WTC11 (cell line): ENCODE measurements at regions not wholly inside any gene's neighbourhood (a gene's known extent, or its start where the extent isn't known, plus 50 kb on each side); places are given as distances from the start of the nearest gene placed in this dataset.

ENCODE experiments used
- FOXJ3 ChIP-seq: sonication (generic); formaldehyde crosslinking; IDR thresholded peaks from 2 replicates; pipeline ENCODE4 v1.9.0; 2021; ENCODE audit warnings: missing genetic modification reagents, mild to moderate bottlenecking, borderline replicate concordance
- MXD4 ChIP-seq: fragments of 250-450 bp; sonication (Bioruptor Pico); IDR thresholded peaks from 2 replicates; pipeline ENCODE4 v1.8.0; 2021; ENCODE audit warnings: mild to moderate bottlenecking, moderate library complexity, borderline replicate concordance
- NR2C2 ChIP-seq: sonication (generic); formaldehyde crosslinking; IDR thresholded peaks from 2 replicates; pipeline ENCODE4 v1.8.0; 2022; ENCODE audit warnings: mild to moderate bottlenecking, missing genetic modification reagents
- SP1 ChIP-seq: sonication (generic); formaldehyde crosslinking; conservative IDR thresholded peaks from 2 replicates; pipeline ENCODE4 v1.8.1; 2022; ENCODE audit warnings: missing genetic modification reagents
- TF ChIP-seq, protein P1 (sequence below): fragments of 200-600 bp; IDR thresholded peaks from 2 replicates; pipeline ENCODE4 v1.8.0; 2022; ENCODE audit warnings: antibody characterized with exemption
- TF ChIP-seq, protein P2 (sequence below): sonication (generic); formaldehyde crosslinking; IDR thresholded peaks from 2 replicates; pipeline ENCODE4 v1.8.0; 2022; ENCODE audit warnings: mild to moderate bottlenecking, missing genetic modification reagents
- TF ChIP-seq, protein P3 (sequence below): sonication (generic); formaldehyde crosslinking; IDR thresholded peaks from 2 replicates; pipeline ENCODE4 v1.8.0; 2023; ENCODE audit warnings: mild to moderate bottlenecking, missing genetic modification reagents
- TF ChIP-seq, protein P4 (sequence below): sonication (generic); formaldehyde crosslinking; IDR thresholded peaks from 2 replicates; pipeline ENCODE4 v1.8.1; 2023; ENCODE audit warnings: mild to moderate bottlenecking, missing genetic modification reagents
- TF ChIP-seq, protein P5 (sequence below): sonication (generic); formaldehyde crosslinking; IDR thresholded peaks from 2 replicates; pipeline ENCODE4 v1.8.1; 2022; ENCODE audit warnings: low read depth, missing genetic modification reagents, borderline replicate concordance
- TF ChIP-seq, protein P6 (sequence below): sonication (generic); formaldehyde crosslinking; IDR thresholded peaks from 2 replicates; pipeline ENCODE4 v1.8.0; 2022; ENCODE audit warnings: mild to moderate bottlenecking, missing genetic modification reagents
- TF ChIP-seq, protein P7 (sequence below): sonication (generic); formaldehyde crosslinking; IDR thresholded peaks from 2 replicates; pipeline ENCODE4 v1.8.1; 2022; ENCODE audit warnings: missing genetic modification reagents, borderline replicate concordance
- TF ChIP-seq, protein P8 (sequence below): sonication (generic); formaldehyde crosslinking; IDR thresholded peaks from 2 replicates; pipeline ENCODE4 v1.8.0; 2022; ENCODE audit warnings: missing genetic modification reagents
- TF ChIP-seq, protein P9 (sequence below): sonication (generic); formaldehyde crosslinking; IDR thresholded peaks from 2 replicates; pipeline ENCODE4 v1.8.1; 2023; ENCODE audit warnings: mild to moderate bottlenecking, missing genetic modification reagents, moderate library complexity

DNA sequence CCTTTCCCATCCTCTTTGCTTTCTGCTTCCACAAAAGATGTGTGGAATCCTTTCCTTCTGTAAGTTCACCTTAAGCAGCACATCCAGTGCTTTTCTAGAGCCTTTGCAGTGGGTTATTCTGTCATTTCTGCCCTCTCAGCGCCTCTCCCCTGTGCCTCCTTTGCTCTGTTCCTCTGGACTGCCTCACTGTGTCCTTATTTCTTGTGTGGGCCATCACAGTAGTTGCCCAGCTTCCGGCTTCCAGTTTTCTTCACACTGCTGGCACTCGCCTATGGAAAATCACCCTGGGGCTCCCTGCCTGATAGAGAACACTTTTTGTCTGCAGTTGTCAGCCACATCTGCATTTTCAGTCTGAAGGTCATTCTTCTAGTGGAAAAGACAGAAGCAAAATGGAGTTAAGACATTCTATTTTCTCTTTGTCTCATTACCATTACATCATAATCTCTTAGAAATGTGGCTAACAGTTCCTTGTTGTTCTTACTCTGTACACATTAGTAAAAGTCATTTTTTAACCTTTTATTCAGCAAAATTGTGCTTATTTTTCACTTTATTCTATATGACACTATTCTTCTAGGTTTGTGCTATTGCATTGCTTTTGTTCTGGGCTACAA is 64.1 kb upstream of the ZNF608 start:
- TF ChIP-seq, protein P1, sequence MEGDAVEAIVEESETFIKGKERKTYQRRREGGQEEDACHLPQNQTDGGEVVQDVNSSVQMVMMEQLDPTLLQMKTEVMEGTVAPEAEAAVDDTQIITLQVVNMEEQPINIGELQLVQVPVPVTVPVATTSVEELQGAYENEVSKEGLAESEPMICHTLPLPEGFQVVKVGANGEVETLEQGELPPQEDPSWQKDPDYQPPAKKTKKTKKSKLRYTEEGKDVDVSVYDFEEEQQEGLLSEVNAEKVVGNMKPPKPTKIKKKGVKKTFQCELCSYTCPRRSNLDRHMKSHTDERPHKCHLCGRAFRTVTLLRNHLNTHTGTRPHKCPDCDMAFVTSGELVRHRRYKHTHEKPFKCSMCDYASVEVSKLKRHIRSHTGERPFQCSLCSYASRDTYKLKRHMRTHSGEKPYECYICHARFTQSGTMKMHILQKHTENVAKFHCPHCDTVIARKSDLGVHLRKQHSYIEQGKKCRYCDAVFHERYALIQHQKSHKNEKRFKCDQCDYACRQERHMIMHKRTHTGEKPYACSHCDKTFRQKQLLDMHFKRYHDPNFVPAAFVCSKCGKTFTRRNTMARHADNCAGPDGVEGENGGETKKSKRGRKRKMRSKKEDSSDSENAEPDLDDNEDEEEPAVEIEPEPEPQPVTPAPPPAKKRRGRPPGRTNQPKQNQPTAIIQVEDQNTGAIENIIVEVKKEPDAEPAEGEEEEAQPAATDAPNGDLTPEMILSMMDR: no peak
- TF ChIP-seq, protein P2, sequence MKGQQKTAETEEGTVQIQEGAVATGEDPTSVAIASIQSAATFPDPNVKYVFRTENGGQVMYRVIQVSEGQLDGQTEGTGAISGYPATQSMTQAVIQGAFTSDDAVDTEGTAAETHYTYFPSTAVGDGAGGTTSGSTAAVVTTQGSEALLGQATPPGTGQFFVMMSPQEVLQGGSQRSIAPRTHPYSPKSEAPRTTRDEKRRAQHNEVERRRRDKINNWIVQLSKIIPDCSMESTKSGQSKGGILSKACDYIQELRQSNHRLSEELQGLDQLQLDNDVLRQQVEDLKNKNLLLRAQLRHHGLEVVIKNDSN: no peak
- no peak for TF ChIP-seq NR2C2 (CRISPR knock-in tag)
- TF ChIP-seq MXD4 (CRISPR knock-in tag): no peak
- TF ChIP-seq, protein P3, sequence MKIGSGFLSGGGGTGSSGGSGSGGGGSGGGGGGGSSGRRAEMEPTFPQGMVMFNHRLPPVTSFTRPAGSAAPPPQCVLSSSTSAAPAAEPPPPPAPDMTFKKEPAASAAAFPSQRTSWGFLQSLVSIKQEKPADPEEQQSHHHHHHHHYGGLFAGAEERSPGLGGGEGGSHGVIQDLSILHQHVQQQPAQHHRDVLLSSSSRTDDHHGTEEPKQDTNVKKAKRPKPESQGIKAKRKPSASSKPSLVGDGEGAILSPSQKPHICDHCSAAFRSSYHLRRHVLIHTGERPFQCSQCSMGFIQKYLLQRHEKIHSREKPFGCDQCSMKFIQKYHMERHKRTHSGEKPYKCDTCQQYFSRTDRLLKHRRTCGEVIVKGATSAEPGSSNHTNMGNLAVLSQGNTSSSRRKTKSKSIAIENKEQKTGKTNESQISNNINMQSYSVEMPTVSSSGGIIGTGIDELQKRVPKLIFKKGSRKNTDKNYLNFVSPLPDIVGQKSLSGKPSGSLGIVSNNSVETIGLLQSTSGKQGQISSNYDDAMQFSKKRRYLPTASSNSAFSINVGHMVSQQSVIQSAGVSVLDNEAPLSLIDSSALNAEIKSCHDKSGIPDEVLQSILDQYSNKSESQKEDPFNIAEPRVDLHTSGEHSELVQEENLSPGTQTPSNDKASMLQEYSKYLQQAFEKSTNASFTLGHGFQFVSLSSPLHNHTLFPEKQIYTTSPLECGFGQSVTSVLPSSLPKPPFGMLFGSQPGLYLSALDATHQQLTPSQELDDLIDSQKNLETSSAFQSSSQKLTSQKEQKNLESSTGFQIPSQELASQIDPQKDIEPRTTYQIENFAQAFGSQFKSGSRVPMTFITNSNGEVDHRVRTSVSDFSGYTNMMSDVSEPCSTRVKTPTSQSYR (CRISPR knock-in tag): no peak
- TF ChIP-seq, protein P4, sequence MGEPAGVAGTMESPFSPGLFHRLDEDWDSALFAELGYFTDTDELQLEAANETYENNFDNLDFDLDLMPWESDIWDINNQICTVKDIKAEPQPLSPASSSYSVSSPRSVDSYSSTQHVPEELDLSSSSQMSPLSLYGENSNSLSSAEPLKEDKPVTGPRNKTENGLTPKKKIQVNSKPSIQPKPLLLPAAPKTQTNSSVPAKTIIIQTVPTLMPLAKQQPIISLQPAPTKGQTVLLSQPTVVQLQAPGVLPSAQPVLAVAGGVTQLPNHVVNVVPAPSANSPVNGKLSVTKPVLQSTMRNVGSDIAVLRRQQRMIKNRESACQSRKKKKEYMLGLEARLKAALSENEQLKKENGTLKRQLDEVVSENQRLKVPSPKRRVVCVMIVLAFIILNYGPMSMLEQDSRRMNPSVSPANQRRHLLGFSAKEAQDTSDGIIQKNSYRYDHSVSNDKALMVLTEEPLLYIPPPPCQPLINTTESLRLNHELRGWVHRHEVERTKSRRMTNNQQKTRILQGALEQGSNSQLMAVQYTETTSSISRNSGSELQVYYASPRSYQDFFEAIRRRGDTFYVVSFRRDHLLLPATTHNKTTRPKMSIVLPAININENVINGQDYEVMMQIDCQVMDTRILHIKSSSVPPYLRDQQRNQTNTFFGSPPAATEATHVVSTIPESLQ (CRISPR knock-in tag): no peak
- TF ChIP-seq, protein P5, sequence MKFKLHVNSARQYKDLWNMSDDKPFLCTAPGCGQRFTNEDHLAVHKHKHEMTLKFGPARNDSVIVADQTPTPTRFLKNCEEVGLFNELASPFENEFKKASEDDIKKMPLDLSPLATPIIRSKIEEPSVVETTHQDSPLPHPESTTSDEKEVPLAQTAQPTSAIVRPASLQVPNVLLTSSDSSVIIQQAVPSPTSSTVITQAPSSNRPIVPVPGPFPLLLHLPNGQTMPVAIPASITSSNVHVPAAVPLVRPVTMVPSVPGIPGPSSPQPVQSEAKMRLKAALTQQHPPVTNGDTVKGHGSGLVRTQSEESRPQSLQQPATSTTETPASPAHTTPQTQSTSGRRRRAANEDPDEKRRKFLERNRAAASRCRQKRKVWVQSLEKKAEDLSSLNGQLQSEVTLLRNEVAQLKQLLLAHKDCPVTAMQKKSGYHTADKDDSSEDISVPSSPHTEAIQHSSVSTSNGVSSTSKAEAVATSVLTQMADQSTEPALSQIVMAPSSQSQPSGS (CRISPR knock-in tag): no peak
- TF ChIP-seq, protein P6, sequence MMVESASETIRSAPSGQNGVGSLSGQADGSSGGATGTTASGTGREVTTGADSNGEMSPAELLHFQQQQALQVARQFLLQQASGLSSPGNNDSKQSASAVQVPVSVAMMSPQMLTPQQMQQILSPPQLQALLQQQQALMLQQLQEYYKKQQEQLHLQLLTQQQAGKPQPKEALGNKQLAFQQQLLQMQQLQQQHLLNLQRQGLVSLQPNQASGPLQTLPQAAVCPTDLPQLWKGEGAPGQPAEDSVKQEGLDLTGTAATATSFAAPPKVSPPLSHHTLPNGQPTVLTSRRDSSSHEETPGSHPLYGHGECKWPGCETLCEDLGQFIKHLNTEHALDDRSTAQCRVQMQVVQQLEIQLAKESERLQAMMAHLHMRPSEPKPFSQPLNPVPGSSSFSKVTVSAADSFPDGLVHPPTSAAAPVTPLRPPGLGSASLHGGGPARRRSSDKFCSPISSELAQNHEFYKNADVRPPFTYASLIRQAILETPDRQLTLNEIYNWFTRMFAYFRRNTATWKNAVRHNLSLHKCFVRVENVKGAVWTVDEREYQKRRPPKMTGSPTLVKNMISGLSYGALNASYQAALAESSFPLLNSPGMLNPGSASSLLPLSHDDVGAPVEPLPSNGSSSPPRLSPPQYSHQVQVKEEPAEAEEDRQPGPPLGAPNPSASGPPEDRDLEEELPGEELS (CRISPR knock-in tag): no peak
- no peak for TF ChIP-seq SP1 (CRISPR knock-in tag)
- TF ChIP-seq, protein P7, sequence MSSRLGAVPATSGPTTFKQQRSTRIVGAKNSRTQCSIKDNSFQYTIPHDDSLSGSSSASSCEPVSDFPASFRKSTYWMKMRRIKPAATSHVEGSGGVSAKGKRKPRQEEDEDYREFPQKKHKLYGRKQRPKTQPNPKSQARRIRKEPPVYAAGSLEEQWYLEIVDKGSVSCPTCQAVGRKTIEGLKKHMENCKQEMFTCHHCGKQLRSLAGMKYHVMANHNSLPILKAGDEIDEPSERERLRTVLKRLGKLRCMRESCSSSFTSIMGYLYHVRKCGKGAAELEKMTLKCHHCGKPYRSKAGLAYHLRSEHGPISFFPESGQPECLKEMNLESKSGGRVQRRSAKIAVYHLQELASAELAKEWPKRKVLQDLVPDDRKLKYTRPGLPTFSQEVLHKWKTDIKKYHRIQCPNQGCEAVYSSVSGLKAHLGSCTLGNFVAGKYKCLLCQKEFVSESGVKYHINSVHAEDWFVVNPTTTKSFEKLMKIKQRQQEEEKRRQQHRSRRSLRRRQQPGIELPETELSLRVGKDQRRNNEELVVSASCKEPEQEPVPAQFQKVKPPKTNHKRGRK (CRISPR knock-in tag): no peak
- no peak for TF ChIP-seq FOXJ3 (CRISPR knock-in tag)
- TF ChIP-seq, protein P8, sequence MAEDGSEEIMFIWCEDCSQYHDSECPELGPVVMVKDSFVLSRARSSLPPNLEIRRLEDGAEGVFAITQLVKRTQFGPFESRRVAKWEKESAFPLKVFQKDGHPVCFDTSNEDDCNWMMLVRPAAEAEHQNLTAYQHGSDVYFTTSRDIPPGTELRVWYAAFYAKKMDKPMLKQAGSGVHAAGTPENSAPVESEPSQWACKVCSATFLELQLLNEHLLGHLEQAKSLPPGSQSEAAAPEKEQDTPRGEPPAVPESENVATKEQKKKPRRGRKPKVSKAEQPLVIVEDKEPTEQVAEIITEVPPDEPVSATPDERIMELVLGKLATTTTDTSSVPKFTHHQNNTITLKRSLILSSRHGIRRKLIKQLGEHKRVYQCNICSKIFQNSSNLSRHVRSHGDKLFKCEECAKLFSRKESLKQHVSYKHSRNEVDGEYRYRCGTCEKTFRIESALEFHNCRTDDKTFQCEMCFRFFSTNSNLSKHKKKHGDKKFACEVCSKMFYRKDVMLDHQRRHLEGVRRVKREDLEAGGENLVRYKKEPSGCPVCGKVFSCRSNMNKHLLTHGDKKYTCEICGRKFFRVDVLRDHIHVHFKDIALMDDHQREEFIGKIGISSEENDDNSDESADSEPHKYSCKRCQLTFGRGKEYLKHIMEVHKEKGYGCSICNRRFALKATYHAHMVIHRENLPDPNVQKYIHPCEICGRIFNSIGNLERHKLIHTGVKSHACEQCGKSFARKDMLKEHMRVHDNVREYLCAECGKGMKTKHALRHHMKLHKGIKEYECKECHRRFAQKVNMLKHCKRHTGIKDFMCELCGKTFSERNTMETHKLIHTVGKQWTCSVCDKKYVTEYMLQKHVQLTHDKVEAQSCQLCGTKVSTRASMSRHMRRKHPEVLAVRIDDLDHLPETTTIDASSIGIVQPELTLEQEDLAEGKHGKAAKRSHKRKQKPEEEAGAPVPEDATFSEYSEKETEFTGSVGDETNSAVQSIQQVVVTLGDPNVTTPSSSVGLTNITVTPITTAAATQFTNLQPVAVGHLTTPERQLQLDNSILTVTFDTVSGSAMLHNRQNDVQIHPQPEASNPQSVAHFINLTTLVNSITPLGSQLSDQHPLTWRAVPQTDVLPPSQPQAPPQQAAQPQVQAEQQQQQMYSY (CRISPR knock-in tag): no peak
- TF ChIP-seq, protein P9, sequence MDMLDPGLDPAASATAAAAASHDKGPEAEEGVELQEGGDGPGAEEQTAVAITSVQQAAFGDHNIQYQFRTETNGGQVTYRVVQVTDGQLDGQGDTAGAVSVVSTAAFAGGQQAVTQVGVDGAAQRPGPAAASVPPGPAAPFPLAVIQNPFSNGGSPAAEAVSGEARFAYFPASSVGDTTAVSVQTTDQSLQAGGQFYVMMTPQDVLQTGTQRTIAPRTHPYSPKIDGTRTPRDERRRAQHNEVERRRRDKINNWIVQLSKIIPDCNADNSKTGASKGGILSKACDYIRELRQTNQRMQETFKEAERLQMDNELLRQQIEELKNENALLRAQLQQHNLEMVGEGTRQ: no peak
